ENCODE measurements at regions not wholly inside any gene's neighbourhood (a gene's known extent, or its start where the extent isn't known, plus 50 kb on each side); places are given as distances from the start of the nearest gene placed in this dataset.

GRCh38 chr5:110013017-110013416 lies 323.3 kb downstream of the MAN2A1 start:
- no peak for TF ChIP-seq CTCF (IDR thresholded peaks at IDR 0.05 in 4 of 5, conservative IDR thresholded peaks at IDR 0.05 in 1 of 5)
- no peak for TF ChIP-seq POLR2A (IDR thresholded peaks at IDR 0.05)
